ENCODE measurements at regions not wholly inside any gene's neighbourhood (a gene's known extent, or its start where the extent isn't known, plus 50 kb on each side); places are given as distances from the start of the nearest gene placed in this dataset.

DNA sequence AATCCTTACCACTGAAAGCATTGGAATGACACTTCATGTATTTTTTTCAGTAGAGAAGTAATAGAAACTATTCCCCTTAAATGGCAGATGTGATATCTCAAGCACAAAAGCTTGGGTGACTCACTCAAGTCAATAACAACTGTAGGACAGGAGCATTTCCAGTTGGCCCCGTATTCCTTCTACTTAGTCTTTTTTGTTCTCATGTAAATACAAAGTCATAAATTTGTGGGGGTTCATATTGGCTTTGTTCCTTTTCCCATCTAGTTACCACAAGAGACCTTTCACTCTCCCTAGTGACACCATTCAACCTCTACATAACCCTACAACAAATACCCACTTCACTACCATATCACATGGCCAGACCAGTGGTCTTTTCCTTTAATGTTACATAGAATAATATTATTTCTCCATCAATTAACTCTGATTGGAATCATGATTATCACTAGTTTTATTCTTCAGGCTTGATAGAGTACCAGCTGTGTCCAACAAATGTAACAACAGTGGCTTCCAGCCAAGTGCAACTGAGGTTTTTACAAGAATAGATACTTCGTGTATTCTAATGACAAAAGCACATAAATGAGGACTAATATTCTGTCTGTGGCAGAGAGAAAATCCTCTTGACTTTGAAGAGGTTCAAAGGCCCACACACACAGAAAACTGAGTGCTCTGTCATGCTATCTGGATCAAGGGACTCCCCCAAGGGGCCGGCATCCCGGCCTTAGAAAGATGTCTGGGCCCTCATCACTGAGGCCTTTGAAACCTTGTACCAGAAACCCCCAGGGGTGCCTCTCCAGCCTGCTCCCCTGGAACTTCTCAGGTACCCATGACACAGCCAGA, 94.0 kb upstream of the THBS1 start:
- DNase-seq (ENCODE audit: low spot score): no peak

GRCh38 chr15:39487458-39487735, 93.5 kb upstream of the THBS1 start:
- DNase-seq (ENCODE audit: low spot score): no peak

DNA sequence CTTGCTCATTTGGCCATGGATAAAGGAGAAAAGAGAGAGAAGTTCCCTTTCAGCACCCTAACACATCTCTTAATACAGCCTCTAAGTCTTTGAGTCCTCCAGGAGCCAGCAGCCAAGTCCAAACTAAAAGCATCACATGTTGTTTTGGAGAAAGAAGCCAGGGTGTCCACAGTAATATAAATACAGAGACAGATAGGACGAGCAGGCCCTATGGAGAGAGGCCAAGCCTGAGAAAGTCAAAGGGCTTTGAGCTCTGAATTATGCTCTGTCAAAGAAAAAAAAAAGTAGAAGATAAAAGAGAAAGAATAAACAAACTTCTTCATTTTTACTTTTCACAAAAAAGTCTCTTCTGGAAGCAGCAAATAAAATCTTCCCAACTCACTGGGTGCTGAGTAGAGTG, 92.4 kb upstream of the THBS1 start:
- no peak for DNase-seq (ENCODE audit: low spot score)

- DNase-seq (ENCODE audit: low spot score): no peak
Observed at GRCh38 chr15:39488961-39489360, 91.9 kb upstream of the THBS1 start.

DNA sequence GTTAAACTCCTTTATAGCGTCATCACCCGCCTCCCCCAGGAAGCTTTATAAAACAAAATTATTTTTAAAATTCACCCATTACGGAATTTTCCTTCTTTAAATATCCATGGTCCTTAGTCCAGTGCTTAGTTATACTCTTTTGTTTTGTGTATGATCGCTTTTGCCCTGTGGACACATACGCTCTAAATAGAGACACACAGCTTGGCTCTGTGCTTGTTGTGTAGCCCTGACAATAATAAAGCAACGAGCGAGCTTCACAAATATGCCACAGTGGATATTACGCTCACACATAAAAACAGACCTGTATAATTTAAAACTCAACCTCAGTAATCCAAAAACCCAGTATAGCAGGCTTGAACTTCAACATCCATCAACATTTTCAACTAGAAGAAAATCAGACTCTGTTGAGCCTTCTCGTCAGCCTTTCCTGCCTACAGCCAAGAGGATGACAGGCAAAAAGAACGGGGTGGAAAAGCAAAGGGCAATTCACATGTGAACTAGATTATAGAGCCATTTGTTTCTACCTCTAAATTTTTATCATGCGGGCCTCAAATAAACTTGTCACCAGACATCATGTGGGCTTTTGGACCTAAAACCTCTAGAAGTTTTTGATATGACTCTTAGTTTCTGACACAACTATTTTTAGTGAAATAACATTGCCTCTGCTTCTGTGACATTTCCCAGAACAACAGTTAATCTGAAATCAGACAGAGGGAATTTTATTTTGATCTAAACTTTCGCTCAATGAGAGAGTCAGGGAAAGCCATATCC, 89.6 kb upstream of the THBS1 start:
- DNase-seq (ENCODE audit: low spot score): no peak

DNA sequence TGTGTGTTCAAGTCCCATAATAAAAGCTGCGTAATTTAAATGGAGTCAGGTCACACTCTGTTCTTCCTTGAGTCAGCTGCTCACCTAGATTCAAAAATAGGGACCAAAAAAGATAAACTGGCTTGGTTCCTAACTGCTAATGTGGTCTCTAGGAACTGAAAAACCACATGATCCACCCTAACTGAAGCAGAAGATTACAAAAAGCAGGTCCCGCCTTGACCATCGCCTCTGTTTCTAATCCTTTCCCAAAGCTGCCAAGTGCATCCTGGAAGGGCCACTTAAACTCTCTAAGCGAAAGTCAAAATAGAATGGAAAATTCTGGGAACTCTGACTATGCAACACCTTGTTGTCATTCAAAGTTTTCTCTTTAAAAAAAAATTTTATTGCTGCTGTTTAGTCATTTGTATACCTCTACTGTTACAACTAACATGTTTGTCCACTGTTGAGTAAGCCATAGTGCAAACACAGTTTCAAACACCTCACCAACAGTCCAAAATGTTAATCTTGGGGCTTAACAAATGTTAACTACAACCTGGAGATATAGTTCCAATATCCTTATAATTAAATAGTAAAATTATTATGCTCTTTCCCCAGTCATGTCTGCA, 88.9 kb upstream of the THBS1 start:
- DNase-seq (ENCODE audit: low spot score): no peak

- DNase-seq (ENCODE audit: low spot score): no peak
Observed at GRCh38 chr15:39493424-39494067, 87.3 kb upstream of the THBS1 start.

- DNase-seq (ENCODE audit: low spot score): no peak
Observed at GRCh38 chr15:39494462-39494861, 86.4 kb upstream of the THBS1 start.

DNA sequence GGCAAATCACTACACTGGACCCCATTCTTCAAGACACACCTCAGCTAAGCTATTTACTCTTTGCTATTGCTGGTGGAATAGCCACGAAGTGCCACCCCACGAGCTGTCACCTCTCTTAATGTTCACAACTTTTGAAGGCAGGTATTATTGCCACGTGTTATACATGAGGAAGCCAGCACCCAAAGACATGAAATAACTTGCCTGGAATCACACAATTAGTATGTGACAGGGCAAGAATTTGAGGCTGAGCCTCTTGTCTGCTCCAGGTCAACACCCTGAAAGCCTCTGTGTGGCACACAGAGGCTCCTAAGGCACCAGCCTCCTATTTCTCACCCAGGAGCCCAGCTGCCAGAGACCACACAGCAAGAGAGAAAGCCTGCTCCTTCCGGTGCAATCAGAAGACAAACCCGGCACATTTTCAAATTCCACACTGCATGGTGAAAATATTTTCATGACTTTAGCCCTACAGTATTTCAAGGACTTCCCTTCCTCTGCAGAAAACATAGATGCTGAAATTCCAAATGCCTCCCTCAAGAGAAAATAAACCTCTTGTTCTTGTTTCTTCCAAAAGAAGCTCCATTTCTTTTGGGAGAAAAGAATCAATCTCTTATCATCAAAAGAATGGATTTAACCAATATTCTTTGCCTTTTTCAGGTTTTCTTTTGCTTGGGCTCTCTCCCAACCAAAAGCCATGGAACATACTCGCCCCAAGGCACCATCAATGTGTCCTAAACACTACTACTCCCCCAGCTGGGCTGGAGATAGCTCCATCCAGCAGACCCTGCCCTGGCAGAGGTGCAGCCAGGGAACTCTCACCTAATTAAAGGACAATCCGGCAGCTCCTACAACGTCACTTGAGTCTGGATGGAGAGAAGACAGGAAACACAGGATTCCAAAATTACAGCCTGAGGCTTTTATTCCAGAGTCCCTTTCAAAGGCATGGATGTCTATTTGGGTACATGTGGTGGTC, 84.7 kb upstream of the THBS1 start:
- no peak for DNase-seq (ENCODE audit: low spot score)

DNA sequence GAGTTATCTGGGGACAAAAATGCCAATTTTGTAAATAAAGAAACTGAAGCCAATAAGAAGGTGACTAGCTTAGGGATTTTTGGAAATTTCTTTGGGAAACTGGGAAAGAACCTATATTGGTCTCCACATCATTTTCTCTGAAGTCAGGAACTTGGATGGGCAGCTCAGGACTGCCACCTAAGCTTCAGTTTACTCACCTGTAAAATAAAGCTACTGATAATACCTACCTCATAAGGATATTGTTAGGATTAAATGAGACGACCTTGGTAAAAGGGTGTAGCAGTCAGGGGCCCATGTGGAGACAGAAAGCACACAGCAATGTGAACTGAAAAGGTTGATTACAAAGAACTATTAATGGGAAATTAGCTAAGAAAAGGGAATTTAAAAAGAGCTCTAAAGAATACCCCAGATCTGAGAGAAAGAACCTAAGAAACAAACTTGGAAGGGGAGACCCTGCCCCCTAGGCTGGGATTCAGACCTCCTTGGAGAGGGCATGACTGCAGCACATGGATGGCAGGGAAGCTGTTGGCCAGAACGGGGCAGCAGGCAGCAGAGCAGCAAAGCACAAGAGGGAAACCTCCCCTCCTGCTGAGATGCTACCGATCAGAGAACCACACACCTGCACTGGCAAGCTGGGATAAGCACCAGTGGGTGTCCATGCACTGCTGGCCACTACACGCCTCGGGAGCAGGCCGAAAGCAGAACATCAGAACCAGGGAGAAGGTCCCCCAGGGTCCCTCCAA, 83.7 kb upstream of the THBS1 start:
- peak; percentile 20 for DNase-seq (ENCODE audit: low spot score)

- DNase-seq (ENCODE audit: low spot score): no peak
Observed at GRCh38 chr15:39497759-39498565, 82.9 kb upstream of the THBS1 start.

DNA sequence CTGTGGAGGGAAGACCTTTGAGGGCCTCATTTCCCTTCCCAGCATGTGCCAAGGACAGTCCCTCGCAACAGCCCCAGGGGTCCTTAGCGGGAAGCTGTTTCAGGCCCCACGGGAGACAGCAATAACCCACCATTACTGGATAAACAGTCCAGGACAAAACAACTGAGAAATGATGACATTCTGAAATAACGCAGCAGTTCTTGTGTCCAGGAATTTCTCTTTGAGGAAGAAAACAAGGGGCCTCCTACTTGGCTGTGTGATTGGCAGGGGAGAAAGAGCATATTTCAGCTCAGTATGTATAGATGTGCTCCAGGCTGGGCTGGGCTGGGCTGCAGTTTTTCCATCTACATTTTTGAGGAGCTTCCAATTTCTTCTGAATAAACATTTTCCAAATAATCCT, 82.2 kb upstream of the THBS1 start:
- no peak for DNase-seq (ENCODE audit: low spot score)

- no peak for DNase-seq (ENCODE audit: low spot score)
Observed at GRCh38 chr15:39499042-39499441, 81.8 kb upstream of the THBS1 start.

DNA sequence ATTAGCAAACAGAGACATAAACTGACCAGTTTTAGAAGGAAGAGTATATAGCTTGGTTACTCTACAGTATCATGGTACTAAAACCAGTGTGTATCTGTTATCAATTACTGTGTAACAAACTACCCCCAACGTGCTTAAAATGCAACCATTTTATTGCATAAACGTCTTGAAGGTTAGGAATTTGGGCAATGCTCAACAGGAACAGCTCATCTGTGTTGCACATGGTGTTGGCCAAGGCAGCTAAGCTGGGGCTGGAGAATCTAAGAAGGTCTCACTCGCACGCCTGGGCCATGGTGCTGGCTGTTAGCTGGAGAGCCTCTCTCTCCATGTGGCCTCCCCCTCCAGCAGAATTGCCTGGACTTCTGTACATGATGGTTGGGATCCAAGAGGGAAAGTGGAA, 81.2 kb upstream of the THBS1 start:
- no peak for DNase-seq (ENCODE audit: low spot score)

DNA sequence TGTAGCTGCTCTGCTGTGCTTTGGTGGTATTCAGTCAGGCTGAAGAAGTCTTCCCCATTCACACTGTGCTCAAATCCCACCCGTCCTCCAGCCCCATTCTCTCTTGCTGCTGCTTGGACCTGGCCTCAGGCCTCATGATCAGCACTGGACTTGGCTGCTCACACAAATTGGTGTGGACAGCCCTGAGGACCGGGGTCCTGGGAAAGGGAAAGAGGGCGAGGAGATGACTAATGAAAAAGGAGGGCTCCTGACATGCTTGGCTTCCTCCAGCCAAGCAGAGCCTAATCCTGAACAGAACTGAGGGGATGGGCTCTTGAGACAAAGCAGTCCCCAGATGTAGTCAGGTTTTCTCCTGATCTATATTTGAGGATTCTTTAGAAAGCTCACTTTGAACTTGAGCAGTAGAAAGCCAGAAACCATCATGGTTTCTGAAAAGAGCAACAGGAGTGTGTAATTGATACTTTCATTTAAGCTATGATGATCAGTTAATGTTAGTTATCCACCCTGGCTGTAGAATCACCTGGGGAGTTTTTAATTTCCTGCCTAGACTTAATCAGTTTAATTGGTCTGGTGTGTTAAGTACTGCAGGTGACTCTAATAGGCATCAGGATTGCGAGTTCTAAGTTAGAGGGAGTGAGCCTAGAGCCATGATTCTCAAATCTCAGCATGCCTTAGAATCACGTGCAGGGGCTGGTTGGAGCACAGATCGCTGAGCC, 79.4 kb upstream of the THBS1 start:
- DNase-seq (ENCODE audit: low spot score): no peak

- no peak for DNase-seq (ENCODE audit: low spot score)
Observed at GRCh38 chr15:39502082-39502447, 78.8 kb upstream of the THBS1 start.

DNA sequence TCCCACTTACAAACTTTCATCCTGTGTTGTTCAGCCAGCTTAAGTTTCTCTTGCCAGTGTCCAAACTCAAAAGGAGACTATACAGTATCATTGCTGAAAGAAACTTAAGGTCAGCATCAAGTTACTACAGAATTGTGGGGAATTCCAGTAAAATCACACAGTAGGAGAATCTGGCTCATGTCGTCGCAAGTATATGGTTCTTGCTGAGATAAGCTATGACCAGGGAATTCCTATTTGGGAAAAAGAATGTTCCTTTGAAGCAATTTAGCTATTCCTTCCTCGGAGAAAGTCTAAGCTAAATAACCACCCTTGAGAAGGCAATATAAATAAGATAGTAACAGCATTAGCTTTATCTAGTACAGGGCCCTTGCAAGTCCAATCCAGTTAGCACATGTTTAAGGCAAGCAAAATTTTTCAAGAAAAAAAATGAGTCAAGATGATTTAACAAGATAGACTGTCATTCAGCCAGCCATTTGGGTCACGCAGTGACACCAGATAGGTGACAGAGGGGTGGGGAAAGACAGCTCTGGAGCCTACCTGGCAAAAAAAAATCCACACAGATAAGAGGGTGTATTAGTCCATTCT, 78.2 kb upstream of the THBS1 start:
- no peak for DNase-seq (ENCODE audit: low spot score)

DNA sequence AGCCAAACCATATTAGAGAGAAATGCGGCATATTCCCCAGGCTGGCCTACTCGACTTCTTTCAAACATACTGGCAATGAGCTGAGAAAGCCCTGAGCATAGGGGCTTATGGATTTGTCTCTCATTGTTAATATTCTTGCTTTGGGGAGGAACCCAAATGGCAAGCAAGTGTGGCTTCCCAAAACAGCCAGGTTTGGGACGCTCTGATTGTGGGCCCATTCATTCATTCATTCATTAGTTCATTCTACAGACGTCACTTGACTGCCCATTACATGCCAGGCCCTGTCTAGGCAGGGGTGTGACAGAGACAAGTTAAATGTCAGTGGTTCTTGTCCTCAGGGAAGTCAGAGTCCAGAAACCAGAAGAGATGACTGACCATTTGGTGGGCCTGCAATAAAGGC, 77.4 kb upstream of the THBS1 start:
- DNase-seq (ENCODE audit: low spot score): no peak

DNA sequence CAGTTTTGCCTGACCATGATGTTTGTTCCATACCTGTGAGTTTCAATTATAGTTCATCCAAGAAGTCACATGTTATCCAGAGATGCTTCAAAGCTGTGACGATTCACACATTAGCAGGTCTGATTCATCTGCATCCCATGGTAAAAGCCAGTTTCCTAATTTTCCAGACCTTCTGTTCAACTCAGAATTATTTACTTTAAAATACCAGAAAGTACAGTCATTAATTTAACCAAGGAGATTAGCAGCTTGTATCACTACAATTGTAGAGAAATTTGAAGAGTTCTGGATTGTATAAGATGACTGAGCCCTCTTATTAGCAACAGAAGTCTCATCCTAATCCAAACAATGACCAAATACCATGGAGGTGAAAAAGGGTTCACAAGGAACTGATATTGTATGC, 76.1 kb upstream of the THBS1 start:
- DNase-seq (ENCODE audit: low spot score): no peak

All from cerebellar cortex (tissue), 1 donor.